Activated T-helper 1 cell treated with Interleukin-2 at 50 U/mL for 16 hours (primary cell): ENCODE measurements at regions not wholly inside any gene's neighbourhood (a gene's known extent, or its start where the extent isn't known, plus 50 kb on each side); places are given as distances from the start of the nearest gene placed in this dataset.

Source experiments
- DNase-seq: peaks from one replicate; pipeline ENCODE4 v3.0.0-alpha.2; 2020; ENCODE audit warnings: low read depth

DNA sequence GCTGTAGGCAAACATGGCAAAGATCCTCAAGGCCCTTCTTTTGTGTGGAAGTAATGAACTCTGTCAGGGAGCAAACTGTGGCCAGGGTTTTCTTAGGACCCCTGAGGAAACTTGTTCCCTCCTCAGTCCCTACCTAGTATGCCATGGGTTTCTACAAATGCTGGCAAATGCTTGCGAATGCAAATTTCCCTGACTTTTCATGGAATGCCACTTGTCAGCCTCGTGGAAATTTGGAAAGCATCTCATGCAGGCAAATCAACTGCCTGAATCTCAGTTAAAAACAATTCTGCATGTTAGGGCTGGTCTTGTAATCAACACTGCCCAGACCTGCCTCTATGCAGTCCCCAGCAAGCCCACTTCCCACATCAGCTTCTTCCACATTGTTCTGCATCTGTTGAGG lies 334.9 kb upstream of the AJAP1 start:
- no peak for DNase-seq

DNA sequence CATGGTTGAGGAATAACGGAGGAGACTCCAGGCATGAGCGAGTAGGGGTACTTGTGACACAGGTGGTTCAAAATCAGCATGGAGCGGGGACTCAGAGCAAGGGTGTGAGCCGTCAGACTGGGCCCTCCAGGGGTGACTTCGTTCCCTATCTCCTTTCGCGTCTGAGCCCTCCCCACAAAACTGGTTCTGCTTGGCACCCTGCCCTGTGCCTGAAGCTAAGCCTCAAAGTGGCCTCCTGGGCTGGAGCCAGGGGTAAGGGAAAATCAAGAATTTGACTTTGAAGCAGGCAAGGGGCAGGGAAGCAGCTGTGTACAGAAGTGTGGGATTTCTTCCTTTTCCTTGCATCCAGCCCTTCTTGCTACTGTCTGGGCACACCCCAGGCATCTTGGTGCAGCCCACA lies 331.5 kb upstream of the AJAP1 start:
- DNase-seq: no peak

DNA sequence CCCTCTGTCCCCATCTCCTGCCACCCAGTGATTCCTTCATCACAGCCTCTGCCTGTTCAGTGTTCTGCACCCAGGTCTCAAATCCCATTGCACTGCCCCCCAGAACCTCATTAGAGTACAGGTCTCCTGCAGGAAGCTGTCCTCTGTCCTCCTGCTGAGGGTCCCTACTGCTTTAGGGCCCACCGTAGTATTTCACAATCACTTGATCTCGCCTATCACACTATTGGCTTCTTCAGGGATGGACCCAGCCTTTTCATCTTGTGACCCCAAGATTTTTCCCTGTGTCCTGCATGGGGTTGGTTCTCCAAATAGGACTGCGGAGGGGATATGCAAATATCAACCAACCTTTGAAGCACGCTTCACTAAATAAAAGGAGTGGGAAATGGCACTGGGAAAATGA lies 331.1 kb upstream of the AJAP1 start:
- no peak for DNase-seq

DNA sequence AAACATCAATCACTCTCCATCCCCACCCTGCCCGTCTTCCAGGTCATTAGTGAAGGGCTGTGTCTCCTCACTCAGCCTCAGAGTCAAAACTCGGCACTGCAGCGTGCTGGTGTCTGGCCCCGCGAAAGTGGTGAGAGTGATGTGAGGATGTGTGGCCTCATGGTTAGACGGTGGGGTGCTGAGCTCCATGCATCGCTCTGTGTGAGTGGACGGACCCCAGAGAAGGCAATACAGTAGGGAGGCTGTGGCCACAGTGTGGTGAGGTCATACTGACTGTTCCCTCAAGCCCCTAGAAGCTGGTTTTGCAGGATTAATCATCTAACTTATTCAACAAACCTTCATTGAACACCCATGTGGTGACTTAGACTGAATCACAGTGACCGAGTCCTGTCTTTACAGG lies 329.9 kb upstream of the AJAP1 start:
- DNase-seq: no peak

DNA sequence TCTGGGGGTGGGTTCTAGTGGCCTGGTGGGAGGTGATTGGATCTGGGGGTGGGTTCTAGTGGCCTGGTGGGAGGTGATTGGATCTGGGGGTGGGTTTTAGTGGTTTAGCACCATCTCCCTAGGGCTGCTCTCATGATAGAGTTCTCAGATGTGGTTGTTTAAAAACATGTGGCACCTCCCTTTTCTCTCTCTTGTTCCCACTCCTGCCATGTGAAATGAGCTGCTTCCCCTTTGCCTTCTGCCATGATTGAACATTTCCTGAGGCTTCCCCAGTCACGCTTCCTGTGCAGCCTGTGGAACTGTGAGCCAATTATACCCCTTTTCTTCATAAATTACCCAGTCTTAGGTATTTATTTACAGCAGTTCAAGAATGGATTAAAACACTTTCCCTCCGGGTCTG lies 327.3 kb upstream of the AJAP1 start:
- no peak for DNase-seq

DNA sequence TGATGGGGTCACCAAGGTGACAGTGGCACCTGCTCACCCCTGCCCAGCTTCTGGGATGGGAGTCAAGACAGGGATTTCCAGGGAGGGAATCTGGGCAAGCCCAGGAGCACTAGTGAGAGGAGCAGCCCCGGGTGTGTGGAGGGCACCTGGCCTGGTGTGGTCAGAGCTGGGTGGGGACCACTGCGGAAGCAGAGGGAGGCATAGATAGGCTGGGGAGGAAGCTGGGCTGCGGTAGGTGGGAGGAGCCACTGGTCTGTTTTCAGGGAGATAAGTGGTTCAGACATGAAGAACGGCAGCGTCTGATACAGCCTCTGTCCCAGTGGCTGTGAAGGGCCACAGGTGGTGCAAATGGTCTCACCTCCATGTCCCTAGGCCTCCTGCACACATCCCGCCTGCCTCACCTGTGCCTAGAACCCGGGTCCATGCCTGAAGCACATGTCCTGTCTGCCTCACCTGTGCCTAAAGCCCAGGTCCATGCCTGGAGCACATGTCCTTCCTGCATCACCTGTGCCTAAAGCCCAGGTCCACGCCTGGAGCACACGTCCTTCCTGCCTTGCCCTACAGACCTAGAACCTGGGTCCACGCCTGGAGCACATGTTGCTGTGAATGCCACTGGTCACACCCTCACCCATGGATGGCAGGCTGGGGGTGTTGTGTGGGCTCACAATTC lies 325.9 kb upstream of the AJAP1 start:
- DNase-seq: no peak

DNA sequence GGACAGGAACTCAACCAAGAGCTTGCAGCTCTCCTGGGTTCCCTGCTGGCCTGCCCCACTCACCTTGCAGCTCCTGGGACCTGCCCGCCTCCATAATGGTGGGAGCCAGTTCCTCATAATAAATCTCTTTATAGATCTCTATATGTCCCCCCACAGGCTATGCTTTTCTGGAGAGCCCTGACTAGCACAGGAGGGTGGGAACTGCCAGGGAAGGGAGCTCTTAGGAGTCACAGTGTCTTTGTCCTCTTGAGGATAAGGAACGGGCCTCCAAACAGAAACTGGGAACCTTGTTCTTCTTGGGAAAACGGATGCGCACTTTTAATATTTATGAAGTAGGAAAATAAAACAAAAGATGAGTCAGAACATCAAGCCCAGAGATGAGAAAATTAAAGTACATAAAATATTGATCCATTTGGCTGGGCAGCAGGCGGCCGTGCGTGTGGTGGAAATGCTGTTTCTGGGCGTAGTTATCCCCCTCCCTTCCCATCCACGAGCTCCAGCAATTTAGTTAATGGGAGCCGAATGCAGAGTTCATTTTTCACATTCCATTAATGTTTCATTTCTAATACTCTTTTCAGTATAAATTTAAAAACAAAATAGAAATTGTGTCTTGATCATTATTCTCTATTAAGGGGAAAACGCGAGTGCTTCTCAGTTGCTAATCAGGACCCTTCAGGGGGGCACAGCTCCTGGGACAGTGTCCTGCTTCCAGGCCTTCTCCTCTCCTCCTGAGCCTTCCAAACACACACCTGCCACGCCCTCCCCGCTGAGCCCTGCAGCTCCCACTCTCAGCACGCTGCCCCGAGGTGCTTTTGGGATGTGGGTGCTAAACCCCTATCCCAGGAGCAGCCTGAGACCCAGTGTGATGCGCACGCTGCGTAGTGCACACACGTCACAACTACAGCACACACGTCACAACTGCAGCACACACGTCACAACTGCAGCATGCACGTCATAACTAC lies 323.3 kb upstream of the AJAP1 start:
- no peak for DNase-seq

DNA sequence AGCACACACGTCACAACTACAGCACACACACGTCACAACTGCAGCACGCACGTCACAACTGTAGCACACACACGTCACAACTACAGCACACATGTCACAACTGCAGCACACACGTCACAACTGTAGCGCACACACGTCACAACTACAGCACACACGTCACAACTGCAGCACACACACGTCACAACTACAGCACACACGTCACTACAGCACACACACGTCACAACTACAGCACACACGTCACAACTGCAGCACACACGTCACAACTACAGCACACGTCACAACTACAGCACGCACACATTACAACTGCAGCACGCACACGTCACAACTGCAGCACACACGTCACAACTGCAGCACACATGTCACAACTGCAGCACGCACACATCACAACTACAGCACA lies 322.6 kb upstream of the AJAP1 start:
- DNase-seq: no peak

DNA sequence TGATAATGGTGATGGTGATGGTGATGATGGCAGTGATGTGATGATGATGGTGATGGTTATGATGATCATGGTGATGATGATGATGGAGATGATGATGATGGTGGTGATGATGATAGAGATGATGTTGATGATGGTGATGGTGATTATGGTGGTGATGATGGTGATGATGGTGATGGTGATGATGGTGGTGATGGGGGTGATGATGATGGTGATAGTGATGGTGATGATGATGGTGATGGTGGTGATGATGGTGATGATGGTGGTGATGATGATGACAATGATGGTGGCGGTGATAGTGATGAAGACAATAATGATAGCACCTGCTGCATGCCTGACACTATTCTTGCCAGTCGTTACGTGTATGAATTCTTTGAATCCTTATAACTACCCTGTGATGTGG lies 317.9 kb upstream of the AJAP1 start:
- no peak for DNase-seq

DNA sequence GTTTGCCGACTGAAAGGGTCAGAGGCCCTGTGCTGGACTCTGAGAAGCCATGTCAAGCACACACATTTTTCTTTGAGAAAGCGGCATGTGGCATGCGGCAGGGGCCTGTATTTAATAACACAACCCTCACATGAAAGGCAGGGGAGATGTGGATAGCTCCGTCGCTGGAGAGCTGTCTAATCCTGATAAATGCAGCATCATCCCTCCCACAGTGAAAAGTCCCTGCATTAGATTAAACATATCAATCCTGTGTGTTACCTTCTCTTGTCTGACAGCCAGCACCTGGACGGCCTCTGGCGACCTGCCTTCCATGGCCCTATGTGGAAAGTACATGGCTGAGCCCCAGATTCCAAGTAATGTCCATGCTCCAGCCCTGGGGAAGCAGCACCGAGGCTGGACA lies 313.0 kb upstream of the AJAP1 start:
- DNase-seq: no peak

DNA sequence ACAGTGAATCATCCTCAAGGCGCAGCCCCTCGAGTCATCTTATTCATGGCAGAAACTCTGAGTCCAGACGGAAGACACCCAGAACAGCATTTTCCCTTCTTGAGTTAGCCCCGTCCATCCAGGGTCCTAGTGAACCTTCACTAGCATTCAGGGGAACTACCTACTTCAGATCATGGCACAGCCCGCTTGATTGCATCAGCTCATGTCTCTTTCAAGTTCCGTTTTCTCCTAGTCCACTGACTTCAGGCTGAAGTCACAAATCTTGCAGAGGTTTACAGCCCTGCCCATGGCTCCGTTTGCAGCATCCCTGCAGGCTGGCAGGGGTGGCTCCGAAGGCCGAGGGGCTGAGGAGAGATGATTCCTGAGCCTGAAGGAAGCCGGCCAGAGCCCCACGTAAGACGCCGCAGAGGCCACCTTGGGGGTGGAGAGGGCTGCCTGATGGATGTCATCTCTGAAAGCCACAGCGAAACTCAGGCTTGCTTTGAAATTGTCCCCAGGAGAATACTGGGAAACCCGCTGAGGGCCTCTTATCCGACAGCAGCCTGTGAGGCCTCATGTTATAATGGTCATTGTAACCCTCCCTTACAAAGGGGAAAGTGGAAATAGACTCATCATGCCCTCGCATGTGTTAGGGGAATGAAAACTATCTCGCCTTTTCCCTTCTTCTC lies 310.2 kb upstream of the AJAP1 start:
- DNase-seq: no peak

DNA sequence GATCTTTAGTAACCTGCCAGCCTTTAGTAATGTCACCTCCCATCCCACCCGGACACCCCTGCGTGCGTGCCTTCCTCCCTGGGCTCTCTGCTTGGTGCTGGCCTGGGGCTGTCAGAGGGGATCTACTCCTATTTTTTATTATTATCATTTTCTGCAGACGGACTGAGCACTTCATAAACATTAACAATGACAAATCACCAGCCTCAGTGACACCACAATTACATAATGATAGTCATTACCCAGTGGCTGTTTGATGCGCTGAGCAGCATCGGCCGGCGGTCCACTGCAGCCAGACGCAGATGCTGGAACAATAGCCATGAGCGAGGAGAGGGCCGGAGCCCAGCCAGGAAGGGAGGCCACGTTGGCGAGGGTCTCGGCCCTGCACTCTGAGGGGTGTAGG lies 309.3 kb upstream of the AJAP1 start:
- no peak for DNase-seq

DNA sequence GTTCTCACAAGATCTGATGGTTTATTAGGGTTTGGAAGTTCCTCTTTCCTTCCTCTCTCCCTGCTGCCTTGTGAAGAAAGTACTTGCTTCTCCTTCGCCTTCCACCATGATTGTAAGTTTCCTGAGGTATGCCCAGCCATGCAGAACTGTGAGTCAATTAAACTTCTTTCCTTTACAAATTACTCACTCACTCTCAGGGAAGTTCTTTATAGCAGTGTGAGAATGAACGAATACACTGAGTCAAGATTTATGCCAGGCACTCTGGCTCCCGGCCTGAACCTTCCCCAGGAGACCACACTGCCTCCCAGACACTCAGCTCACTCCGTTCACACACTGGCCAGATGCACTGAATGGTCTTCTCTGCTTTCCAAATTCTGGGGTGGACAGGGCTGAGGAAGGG lies 308.3 kb upstream of the AJAP1 start:
- no peak for DNase-seq

DNA sequence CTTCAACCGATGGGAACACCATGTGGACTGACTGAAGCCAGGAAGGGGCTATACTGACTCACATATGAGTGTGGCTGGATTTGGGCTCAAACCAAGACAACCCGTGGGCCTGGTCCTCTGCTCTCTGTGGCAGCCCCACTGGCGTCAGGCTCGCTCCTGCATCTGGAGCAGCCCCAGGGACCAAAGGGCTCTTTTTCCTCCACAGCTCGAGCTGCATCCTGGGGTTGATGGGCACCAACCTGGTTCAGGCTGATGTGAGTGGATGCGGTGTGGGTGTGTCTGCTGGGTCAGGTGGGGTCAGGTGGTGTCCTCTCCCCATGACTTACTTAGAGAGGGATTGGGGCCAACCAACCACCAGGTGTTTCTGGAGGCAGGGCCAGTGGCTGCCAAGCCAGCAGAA lies 303.0 kb upstream of the AJAP1 start:
- no peak for DNase-seq

DNA sequence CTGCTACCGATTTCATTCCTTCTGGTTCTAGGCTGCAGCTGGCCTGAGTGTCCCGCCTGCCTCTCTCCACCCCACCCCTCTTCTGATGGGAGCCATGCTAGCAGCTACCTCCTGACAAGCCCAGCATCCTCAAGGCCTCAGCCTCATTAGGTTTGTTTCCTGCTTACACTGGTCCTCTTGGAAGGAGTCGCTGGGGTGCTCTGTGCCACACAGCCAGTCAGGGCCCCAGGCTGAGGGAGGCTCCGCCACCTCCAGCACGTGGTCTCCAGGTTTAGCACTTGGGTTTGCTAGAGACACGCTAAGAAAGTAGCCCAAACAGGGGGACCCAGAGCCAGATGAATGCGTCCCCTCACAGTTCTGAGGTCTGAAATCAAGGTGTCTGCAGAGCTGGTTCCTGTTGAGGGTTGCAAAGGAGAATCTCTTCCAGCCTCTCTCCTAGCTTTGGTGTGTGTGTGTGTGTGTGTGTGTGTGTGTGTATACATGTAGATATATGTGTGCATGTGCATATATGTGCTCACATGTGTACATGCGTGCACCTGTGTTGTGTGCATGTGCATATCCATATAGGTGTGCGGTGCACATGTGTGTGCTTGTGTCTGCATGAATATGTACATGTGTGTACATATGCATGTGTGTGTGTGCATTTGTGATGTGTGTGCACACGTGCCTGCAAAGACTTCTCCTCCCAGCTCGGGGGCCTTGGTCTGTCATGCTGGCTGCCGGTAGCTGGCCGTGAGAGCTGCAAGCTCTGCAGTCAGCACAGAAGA lies 301.1 kb upstream of the AJAP1 start:
- DNase-seq: no peak

DNA sequence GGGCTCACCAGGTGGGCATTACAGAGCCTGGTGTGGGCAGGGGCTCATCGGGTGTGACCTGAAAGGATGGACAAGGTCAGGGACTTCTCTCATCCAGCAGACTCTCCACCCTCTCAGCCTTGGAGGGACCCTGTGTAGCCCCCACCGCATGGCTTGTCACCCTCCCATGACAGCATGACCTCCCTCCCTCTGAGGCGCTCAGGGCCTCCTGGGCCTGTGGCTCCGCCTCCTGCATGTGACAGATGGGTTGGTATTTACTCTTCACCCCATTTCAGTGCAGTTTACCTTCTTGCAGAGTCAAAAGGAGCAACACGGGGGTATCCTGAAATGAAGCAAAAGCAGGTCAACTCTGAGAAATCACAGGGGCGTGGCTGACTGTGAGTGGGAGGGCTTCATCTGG lies 298.6 kb upstream of the AJAP1 start:
- no peak for DNase-seq

DNA sequence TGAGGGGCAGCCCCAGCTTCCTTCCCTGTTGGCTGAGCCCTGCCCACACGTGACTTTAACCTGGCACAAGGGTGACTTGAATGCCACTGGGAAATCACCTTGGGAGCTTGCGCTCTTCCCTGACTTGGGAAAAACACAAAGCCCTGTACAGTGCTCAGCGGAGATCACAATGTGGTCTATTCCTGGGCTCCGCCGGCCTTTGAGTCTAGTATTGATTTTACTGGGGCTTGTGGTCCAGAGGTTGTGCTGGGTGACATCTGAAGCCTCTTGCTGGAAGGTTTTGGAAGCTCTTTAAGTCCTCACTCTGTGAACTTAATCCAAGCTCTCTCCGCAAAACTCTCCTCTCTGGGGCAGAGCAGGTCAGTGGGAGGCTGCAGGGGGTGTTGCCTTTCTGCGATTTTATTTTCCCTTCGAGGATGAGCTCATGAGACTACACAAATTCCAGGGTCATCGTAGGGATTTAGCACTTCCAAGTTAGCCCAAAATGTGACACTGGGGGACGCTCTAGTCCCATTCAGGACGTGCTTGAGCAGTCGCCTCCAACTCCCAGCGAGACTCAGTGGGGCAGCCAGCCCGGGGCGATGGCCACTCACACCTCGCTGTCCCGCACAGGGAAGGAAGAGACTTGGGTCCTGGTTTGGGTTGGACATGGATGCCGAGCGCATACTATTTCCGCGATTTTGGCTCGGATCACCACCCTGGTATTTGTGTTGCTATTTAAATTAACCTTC lies 291.9 kb upstream of the AJAP1 start:
- DNase-seq: no peak

DNA sequence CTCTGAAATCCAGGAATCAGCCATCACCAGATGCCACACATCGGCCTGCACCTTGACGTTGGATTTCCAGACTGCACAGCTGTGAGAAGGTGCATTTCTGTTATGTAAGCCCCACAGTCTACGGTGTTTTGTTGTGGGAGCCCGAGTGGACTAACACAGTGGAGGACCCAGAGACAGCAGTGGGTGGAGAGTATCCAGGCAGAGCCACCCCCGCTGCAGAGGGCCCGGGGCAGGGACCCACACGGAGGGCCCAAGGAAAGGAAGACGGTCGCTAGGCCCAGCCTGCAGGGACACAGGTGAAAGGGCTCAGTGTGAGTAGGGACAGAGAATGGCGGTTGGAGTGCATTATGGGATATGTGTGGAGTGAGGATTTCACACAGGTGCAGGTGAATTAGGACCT lies 288.3 kb upstream of the AJAP1 start:
- no peak for DNase-seq

DNA sequence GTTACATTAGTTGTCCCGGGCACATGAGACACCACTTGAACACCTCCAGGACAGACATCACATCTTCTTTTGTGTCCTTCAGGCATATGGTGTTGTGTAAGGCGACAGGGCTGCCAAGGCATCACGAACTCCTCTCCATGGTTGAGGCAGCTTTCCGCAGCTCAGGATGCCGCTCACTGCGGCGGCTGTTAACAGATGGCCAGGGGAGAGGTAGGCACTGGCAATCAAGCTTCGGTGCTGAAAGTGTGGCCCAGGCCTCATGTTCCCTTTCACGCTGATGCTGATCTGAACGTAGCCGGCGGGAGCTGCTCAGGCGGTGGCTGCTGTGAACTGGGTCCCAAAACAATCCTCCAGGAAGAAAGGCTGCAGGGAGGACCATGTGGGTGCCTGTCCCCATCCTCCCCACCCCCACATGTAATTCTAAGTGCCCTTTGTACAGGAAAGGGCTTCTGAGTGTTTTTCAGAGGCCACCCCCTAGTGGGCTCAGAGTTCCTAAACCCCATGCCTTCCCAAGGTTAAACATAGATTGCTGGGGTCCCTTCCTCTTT lies 287.1 kb upstream of the AJAP1 start:
- no peak for DNase-seq

DNA sequence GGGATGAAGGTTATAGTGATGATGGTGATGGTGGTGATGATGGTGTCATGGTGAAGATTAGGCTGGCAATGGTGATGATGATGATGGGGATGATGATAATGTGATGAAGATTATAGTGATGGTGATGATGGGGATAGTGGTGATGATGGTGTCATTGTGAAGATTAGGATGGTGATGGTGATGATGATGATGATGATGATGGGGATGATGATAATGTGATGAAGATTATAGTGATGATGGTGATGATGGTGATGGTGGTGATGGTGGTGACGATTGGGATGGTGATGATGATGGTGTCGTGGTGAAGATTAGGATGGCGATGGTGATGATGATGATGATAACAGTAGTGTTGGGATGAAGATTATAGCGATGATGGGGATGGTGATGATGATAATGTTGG lies 285.1 kb upstream of the AJAP1 start:
- no peak for DNase-seq

DNA sequence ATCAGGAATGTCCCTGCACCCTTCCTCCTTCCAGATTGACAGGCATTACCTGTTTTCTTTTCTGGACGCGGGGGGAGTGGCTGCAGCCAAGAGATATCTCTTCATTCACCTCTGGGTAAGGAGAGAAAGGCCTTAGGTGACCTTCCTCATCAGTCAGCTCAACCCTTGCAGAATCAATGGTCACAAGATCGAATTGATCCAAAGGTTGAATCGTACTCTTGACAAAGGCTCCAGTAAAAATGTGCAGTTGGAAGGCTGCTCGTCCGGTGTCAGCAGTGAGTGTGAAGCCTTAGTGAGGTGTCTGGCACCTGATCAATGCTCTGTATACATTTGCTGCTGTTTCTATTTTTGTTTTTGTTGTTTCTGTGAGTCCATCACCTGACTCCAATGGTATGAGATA lies 282.6 kb upstream of the AJAP1 start:
- no peak for DNase-seq
